CD4-positive, alpha-beta T cell treated with Interleukin-4 for 4 hours (primary cell): ENCODE measurements at regions not wholly inside any gene's neighbourhood (a gene's known extent, or its start where the extent isn't known, plus 50 kb on each side); places are given as distances from the start of the nearest gene placed in this dataset.
"Not testable (repeated sequence)": the region's sequence is repeated elsewhere in the genome, so short reads cannot be mapped to it uniquely, and the experiment has no call there.

Experiments used
- DNase-seq: peaks from one replicate; pipeline ENCODE4 v3.0.0-alpha.2; 2020

DNA sequence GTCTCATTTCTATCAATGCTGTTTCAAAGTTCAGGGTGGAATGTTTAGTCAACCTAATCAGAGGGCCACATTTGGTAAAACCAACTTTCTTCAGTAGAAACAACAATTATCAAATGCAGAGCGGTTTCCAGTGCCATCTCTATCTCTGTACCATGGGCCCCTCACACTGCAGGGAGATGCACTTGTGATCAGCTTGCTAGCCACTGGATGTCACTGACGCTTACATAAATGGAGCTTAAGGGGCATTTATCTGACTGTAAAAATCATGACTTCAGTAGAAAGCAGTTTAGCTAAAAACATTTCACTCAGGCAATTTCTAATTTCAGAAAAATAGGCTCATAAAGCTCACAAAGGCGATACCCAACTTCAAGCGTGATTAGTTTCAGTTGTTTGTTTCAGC lies 678.0 kb downstream of the ZEB2 start:
- no peak for DNase-seq

DNA sequence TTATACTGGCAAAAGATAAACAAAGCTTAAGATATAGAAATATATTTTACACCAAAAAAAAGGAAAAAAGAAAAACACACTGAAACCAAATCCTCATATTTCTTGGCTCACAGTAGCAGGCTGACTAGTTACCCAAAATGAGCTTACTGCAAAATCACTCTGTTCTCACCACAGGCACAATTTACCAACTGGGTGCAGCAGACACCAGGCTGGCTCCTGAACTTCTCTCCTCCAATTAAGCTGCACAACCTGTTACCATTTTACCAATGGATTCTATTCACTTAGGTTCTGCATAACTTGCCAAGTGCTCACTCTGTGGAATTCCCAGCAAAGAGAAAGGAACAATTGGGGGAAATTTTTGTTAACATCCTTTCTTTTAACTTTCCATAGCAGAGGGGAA lies 679.3 kb downstream of the ZEB2 start:
- no peak for DNase-seq

DNA sequence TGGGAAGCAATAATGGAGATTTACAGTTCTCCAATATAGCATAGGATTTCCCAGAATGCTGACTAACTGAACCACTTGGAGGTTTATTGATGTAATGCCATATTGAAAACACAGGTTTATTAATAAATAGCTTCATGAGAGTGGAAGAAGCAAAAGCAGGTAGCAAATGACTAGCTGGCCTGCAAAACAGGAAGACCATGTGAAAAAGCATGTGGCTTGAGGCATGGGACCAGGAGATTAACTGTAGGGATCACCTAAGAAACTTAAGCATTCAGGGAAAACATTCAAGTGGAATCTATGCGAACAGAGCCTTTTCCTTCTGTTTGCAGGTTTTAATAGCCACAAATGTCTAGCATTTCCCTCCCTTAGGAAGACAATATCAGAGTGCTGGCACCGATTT lies 679.7 kb downstream of the ZEB2 start:
- no peak for DNase-seq

DNA sequence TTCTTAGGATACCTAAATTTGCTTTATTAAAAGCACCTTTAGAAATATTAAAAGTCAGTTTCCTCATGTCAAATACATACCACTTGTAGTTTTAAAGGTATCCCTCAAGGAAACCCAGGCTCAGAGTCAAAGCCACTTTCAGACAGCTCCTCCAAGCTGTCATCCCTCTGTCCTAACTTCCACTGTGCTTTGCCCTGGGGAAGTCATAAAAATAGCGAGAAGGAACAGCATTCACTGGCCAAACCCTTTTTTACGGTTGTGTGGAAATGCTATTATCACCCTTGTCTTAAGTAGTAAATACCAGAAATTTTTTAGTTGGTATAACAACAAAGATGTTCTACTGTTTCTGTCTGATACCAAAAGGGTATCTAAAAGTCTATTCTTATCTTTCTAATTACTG lies 680.5 kb downstream of the ZEB2 start:
- no peak for DNase-seq

DNA sequence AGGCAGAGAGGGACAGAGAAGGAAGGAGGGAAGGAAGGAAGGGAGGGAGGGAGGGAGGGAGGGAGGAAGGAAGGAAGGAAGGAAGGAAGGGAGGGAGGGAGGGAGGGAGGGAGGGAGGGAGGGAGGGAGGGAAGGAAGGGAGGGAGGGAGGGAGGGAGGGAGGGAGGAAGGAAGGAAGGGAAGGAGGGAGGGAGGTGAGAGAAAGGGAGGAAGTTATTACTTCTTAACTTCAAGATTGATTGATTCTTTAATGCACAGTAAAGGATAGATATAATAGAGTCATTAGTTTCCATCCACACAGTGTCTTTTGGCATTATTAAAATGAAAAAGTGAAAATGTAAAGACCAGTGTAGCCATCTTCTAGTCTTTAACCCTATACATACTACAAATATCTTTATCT lies 682.9 kb downstream of the ZEB2 start:
- DNase-seq, result not testable (repeated sequence)

DNA sequence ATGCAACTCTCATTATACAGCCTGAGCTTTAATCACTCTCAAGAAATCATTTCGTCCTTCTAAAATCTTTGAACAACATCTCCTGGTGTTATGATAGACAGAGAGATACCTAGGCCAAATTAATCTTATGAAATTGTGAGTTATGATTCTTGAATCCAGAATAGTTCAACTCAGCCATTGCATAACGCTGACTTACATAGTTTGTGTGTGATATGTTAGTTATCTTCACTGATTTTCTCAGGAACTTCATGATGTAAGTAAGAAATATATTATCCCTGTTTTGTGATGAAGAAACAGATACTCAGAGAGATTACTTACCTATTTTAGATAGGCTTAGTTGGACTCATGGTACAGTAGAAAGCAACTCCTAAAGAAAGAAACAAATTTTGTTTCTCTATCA lies 684.4 kb downstream of the ZEB2 start:
- no peak for DNase-seq

DNA sequence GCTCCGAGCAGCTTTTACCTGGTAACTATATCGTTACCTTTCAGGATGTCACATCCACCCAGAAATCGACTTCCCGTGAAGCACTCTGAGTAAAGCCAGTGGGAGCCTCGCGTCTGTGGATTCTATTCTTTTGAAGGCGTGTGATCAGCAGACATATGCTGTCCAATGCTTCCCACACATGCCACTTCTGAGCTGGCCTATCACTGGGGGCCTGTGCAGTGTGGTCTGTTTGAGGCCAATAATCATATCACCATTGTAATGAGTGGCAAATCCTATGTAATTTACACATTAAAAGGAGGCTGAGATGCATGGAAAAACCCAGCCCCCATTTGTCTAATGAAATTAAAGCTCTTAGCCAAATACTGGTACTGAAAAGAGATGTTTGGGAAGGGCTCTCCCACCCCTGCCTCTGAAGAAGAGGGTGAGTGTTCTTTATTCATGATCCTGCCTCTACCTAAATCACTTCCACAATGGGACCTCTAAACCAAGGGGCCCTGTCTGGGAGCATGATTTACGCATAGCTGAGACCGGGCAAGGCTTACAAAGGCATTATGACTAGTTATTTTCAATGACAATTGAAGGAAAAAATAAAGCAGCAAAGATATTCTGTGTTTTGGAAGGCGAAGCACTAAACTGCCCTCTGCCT lies 686.8 kb downstream of the ZEB2 start:
- no peak for DNase-seq

DNA sequence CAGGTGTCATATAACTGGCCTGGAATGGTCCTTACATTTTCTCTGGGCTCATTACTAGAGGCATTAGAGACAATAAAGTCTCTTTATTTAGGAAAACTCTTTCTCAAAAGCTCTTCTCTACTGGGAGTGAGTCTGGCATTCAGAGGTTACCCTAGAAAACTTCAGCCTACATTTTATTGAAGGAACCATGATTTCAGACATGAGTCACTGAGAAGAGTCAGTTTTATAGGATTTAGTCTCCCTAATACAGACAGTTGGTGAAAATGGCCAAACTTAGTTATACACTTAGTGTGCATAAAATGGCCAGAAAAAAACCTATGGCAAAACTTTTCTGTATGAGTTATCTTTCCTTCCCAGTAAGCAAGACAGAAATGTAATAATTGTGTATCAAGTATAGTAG lies 689.4 kb downstream of the ZEB2 start:
- no peak for DNase-seq

DNA sequence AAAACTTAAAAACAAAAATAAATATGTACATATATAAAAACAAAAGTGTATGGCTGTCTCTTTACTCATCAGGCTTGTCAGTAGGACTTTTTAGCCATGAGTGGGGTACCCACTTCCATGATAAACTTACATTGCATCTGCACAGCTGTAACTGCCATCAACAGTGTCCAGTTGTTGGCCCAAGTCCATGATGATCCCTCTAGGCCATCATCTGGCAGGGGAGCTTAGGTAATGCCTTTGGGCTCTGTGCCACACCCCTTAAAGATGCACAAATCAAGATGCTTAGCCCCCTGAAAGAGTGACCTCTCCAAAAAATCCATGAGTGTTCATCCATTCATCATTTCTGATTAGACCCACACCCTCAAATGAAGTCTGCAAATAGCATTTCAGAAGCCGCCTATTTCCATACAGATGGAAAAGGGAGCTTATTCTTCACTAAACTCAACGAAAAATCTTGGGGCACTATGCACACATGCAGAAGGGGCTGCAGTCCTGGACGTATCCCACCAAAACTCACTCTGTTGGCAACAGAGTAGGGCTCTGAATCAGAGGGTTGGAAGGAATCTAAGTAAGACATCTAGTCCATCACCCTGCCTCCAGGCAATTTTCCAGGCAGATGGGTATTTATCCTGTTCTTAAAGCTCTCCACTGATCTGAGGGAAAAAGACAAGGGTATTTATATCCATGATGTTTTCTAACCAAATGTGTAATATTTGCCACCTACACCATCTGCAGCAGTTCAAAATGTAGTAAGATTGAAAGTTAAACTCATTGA lies 691.0 kb downstream of the ZEB2 start:
- DNase-seq, result no peak

DNA sequence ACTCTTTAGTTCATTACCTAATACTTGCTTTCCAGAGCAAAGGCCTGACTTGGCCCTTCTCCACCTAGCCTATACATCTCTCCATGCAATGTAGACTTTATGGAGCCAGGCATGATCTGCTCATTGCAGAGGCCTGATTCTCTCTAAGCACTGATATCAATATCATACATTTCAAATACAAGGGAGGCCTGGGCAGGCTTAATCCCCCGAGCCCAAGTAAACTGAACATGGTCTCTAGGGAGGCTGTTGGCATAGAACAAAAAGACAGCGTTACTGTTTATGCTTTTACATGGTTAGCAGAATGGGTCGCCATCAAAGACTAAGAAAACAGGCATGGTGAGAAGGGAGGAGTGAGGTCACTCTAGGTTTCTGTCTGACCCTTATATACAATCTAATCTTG lies 695.1 kb downstream of the ZEB2 start:
- no peak for DNase-seq

DNA sequence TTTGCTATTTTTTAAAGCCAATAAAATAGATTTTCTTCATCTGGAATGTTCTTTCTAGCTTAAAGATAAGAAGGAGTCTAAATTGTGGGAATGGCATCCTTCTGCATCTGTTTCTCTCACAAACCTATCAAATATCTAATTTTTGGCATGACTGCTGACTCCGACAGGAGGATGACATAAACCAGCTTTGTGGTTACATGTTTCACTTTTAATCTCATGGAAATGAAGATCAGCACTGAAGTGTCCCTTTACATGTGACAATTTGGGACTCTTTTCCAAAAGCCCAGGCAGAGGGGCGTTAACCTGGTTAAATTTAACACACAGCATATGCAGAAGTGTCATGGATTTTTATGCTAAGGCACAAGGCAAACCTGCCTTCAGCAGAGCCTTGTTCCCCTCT lies 694.7 kb downstream of the ARHGAP15 start:
- no peak for DNase-seq

DNA sequence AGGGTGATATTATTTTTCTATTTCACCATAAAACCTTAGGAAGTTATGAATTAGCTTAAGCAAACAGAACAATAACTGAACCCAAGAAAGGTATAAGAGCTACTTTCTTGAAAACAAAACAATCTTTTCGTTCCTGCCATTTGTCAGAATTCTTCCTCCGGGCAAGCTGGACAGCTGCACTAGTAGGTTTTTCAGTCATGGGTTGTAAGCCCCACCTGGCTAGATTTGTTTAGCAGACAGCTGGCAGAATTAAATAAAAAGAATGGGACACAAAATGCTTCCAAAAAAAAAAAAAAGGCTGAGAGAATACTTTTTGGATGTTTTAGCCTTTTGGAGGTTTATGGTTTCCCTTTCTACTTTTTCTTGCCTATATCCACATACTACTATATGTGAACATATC lies 694.1 kb downstream of the ARHGAP15 start:
- DNase-seq, result no peak

DNA sequence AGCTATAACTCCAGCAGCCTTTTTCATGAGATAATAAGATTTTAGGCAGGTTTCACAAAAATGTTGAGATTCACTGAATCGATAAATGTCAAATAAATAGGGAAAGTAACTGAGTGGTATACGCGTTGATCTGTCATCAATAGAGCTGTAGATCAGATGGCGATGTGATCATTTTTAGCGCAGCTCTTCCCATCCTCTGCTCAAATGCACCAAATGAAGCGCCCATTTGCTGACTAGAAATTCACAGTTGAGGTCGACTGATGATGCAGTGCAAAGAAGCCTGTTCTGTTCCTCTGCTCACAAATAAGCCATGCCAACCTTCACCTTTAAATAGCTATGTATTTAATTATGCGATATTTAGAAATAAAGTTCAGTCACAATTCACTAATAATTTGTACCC lies 693.5 kb downstream of the ARHGAP15 start:
- no peak for DNase-seq

DNA sequence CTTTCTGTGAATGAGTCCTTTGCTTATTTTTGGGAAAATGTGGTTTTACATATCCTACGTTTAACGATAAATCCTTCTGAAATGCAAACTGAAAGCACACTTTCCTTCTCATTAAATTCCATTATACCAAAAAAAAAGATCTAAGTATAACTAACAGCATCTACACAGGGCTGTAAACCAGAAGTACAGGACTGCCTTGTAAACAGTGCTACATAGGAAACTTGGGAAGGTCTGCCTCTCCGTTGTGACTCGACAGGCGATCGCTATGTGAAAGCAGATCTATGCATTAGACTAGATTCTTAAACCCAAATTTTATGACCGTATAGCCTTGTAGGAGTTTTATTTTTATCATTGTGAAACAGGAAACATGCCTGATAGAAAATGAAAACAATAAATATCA lies 690.5 kb downstream of the ARHGAP15 start:
- no peak for DNase-seq

DNA sequence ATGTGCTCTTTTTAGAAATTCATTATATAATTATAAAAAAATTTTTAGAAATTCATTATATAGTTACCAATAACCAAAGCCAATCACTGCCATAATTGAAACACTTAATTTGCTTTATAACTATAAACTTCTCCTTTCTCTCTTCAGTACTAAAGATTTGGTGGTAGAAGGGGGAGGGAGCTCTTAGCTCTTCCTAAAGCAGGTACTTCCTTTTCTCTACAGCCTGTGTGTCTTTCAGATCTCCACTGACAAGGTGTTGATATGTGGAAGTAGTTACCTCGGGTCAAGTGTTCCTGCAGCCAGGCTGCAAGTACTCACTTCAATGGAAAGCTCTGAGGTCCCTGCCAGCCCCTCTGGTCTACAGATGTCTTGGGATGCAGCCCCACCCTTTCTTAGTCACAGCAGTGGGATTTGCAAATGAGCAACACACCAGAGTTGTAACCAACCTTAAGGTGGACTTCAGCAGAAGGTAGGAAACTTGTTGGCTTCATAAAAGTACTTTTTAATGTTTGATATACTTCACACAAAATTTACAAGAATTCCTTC lies 690.0 kb downstream of the ARHGAP15 start:
- DNase-seq, result no peak
